Stimulated activated CD8-positive, alpha-beta memory T cell treated with anti-CD3 and anti-CD28 coated beads, Interleukin-7, amount 100 ng/mL, for 4 hours (primary cell): ENCODE measurements at regions not wholly inside any gene's neighbourhood (a gene's known extent, or its start where the extent isn't known, plus 50 kb on each side); places are given as distances from the start of the nearest gene placed in this dataset.

Experiments used
- DNase-seq, 2 donors: peaks; one replicate each; pipeline ENCODE4 v3.0.0-alpha.2; 2020; ENCODE audit warnings: low read depth in 2 of 2

- DNase-seq: no peak
Observed at GRCh38 chr4:80124246-80125211, 51.5 kb upstream of the ANTXR2 start.
